Smooth muscle cell of the brain vasculature (primary cell): ENCODE measurements at regions not wholly inside any gene's neighbourhood (a gene's known extent, or its start where the extent isn't known, plus 50 kb on each side); places are given as distances from the start of the nearest gene placed in this dataset.

Source experiments
- DNase-seq: peaks from one replicate; pipeline ENCODE4 v3.0.0-alpha.2; 2012; ENCODE audit warnings: low read depth, low spot score

DNA sequence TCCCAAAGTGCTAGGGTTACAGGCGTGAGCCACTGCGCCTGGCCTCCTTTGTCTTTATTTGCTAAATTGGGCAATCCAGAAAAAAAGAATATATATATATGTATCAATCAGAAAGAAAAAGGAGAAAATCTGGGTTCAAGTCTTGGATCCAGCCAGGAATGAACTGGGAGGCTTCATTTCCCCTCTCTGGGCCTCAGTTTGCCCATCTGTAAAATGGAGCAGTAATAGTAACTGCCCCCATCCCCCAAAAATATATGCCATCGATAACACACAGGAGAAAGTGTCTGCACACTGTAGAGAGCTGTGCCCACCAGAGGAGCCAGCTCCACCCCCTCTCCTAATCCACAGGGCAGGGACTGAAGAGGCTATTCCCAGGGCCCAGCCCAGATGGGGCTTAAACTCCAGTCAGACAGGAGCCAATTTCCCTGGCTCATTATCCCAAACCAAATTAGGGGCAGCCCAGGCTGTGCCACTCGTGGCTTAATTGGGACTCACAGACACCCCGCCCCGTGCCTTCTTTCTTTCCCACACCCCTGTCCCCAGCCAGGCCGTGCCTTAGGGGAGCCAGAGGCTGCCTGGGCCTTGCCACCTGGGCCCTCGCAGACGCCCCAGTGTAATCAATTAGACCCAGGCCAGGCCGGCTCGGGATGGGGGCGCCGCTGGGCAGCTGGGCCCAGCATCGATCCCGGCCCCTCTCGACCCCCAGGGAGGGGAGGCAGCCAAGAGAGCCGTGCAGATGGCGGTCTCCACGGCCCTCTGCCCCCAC is 171.5 kb downstream of the MN1 start:
- no peak for DNase-seq

DNA sequence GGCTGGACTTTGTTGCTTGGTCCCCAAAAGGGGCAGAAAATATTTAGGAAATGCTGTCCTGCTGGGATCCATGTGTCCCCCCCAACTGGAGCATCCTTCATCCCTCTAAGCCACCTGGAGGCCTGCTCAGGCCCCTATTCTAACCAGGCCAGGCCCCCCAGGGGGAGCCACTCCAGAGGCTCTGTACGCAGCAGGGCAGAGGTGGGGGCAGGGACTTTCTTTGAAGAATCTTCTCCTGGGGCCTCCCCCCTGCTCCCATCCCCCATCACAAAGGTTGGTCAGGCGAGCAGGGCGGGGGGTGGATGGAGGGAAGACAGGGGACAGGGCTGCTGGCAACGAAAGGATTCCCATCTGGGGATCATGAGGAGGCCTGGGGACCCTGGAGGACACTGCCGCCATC is 170.8 kb downstream of the MN1 start:
- DNase-seq: no peak

DNA sequence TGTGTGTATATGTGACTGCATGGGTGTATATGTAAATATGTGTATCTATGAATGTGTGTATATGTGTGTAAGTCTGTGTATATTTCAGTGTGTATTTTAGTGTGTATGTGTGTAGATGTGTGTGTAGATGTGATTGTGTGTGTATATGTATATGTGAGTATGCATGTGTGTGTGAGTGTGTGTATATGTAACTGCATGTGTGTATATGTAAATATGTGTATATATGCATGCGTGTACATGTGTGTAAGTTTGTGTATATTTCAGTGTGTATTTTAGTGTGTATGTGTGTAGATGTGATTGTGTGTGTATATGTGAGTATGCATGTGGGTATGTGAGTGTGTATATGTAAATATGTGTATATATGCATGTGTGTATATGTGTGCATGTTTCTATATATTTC is 169.9 kb downstream of the MN1 start:
- no peak for DNase-seq

DNA sequence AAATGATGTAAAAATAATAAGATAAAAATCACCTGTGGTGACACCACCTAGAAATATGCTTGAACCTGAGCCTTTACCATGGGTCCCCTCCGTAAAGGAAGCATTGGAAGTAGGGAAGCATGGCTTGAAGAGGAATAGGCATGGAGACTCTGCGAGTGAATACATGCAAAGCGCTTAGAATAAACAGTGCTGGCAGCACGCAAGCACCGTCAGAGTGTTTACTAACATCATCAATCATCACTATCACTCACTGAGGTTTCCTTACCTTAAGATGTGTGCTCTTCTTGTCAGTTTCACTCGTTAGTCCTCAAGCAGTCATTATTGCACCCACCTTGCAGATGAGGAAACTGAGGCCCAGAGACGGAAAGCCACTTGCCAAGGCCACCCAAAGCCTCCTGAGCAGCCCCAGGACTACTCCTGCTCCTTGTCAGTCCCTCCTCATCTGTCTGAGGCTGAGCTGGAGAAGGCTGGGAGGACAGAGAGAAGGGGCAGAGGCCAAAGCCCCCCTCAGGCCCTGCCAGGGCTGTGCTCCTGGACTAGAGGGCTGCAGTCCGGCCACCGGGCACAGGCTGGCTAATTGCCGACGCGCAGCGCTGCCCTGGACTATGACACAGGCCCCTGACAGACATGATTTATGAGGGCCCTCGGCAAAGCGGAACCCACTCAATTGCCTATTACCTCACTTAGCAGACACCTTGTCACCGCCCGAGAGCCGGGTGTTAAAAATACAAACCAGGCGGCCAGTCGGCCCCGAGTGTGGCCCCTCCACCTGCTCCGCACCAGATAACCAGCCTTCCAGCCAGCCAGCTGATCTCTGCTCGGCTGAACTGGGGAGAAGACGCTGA is 168.9 kb downstream of the MN1 start:
- DNase-seq: no peak

DNA sequence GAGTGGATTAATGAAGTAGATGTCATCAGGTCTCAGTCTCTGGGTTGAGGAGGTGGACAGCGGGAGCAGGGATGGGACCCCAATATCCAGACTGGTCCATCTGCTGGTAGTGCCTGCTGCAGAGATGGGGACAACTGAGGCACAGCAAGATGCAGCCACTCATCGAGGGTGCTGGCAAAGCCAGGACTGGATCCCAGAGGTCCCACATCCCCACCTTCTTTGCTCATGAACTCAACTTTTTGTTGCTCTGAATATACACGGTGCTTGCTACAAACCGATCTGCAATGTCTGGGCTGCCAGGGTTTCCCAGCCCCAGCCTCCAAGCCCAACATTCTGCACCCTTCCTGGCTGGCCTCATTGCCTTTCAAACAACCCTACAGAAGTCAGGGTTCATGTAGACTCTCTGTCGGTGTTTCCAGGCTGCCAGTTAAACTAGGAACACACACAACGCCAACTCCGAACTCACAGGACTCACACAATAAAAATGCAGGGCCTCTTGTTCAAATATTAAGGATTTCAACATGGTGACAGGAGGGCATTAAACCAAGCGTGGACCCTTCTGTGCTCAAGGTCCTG is 168.2 kb downstream of the MN1 start:
- no peak for DNase-seq

DNA sequence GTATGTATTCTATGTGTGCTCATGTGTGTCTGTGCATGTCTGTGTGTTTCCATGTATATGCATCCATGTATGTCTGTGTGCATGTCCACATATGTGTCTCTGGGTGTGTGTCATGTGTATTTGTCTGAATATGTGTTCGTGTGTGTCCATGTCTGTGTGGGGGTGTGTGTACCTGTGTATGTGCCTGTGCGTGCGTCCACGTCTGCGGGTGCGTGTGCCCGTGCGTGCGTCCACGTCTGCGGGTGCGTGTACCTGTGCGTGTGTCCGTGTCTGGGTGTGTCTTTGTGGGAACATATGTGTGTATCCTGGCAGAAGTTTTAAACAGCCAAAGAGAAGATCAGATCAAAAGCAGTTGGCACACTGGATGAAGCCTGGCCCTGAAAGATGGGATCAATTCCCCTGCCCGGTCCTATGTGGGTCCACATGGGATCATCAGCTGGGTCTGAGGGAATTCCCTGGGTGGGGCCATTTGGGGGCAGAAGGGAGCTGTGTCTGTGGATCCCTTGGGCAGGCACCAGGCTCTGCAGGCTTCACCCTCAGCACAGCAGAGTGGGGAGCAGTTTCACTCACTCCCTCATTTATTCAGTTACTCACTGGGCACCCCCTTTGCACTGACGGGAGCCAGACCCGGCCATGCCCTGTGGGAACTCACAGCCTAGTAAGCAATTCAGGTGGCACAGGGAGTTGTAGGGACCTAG is 167.4 kb downstream of the MN1 start:
- no peak for DNase-seq

DNA sequence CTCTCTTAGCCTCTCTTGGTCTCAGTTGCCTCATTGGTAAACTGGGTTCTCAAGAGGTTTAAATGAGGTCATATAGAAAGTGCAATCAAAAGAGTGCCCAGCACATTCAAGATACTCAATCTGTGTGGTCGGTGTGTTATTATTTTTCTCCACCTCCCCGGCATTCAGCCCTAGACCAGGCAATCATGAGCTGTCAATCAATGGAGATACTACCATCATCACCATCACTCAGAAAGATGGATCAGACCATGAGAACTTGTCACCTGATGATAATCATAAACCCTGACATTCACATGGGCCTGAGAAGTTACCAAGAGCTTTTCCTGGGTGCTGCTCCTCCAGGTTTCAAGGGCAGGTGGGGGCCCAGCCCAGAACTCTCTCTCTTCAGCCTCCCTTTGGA is 166.1 kb downstream of the MN1 start:
- no peak for DNase-seq

DNA sequence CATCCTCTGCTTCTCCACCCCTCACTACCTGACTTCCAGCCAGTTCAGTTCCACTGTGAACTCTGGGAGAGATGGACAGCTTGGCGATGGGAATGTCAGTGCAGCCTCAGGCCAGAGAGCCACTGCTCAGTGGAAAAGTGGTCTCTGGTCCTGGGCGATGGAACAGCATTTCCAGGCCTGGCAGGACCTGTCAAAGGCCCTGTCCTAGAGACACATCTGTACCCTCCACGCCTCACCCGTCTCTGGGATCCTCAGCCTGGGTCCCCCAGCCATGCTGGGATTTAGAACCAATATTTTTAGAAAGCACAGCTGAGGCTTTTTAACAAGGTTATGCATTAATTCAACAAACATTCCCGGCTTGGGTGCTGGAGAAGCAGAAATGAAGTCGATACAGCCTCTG is 165.7 kb downstream of the MN1 start:
- no peak for DNase-seq

DNA sequence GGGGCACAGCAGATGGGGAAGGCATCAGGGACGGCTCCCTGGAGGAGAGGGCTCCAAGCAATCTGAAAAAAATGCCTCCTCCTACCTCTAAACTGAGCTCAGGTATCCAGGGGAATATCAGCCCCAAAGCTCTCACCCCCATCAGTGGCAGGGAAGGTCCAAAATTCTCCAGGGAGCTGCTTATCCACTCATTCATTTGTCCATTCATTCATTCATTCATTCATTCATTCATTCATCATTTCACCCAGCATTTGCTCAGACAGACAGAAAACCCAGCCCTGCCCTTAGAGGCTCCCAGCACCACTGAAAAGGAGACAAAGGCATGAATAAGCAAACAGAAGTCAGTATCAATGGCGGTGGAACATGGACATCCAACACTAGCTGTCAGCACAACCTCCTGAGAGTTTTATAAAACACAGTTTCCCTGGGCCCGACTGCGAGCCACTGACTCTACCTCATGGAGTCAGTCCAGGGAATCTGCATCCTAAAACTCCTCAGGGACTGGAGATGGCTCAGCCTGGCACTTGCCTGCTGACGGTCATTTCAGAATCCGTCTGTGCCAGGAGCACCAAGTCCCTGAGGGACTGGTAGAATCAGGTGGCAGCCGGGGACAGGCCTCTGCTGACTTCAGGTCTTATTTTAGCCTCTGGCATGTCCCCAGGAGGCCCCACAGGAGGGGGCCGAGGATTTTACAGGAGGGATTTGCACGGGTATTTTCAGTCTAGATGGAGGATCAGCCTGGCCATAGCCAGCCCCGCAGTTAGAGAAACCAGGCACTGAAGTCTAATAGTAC is 164.6 kb downstream of the MN1 start:
- DNase-seq: no peak

DNA sequence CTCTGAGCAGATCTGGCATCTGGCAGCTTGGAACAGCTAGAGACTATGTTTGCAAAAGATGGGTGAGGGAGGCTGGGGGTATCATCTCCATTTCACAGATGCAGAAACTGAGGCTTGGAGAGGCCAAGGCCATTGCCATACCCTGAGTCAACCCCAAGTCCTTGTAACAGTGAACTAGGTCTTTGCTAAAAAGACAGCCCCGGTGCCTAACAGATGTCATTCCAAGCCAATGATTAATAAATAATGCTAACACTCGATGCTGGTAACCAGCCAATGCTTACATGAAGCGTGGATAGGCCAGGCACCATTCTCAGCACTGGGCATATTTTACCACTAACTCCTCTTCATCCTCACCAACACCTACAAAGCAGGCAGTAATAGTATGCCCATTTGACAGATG is 164.0 kb downstream of the MN1 start:
- no peak for DNase-seq

DNA sequence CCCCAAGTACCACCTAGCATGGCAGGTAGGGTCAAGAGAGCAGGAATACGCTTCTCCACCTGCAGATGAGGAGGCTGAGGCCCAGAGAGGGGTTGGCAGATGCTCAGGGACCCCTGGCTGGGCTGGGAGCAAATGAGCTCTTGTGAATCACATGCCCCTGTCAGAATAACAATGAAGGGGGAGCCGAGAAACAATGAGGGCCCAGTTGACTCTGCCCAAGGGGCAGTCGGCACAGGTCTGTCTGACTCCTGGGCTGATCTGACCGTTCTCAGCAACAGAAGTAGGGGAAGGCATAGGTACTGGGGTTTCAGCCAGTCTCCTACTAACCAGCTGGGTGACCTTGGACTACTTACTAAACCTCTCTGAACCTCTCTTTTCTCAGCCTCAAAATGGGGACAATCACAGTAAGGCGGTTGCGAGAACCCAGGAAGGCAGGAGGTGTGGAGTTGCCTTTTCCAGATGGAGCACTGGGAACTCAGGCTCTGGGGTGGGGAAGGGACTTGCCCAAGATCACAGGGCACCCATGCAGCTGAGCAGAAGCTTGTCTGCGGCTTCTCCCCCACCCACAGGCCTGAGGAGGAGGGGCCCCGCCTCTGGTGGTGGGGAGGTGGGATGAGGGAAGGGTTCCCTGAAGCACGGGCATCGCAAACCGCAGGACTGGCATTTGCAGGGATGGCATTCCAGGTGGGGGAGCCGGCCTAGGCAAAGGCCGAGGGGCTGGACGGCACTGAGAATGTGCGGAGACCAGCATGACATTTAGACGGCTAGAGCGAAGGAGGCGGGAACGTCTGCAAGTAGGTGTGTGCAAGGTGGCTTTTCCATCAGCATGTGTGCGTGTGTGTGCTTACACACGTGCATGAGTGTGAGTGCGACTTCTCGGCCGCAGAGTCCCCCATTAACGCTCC is 163.0 kb downstream of the MN1 start:
- DNase-seq: no peak

DNA sequence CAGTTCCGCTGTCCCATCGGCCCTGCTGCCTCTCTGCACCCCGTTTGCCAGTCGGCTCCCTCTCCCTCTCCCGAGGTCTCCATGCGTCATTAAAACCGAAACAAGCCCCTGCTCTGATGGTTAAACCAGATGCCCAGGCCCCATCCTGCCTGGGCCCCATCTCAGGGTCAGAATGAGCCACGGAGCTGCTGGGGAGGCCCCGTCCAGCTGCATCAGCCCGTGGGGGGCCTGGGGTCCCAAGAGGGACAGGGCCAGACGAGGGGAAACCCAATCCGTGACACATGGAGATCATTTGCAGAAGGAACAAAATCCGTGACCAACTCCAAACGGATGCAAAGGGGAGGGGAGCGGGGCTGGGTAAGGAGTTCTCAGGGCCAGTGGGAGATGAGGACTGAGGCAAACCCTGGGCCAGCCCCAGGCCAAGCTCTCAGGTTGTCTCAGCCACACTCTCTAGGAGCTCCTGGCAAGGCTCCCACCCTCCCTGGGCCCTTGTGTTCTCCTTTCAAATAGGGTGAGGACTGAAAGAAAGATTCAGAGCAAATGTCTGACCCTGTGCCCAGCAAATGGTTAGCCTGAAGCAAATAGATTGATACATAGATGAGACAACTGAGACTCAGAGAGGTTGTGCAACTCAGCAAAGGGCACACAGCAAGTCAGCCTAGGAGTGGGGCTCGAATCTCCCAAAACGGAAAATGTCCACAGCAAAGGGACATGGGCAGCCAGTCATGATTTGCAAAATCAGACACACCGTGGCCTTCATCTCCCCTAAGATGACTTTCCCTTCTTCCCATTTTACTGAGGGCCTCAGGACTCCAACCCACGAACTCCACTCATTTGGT is 162.1 kb downstream of the MN1 start:
- peak; percentile 45 for DNase-seq

DNA sequence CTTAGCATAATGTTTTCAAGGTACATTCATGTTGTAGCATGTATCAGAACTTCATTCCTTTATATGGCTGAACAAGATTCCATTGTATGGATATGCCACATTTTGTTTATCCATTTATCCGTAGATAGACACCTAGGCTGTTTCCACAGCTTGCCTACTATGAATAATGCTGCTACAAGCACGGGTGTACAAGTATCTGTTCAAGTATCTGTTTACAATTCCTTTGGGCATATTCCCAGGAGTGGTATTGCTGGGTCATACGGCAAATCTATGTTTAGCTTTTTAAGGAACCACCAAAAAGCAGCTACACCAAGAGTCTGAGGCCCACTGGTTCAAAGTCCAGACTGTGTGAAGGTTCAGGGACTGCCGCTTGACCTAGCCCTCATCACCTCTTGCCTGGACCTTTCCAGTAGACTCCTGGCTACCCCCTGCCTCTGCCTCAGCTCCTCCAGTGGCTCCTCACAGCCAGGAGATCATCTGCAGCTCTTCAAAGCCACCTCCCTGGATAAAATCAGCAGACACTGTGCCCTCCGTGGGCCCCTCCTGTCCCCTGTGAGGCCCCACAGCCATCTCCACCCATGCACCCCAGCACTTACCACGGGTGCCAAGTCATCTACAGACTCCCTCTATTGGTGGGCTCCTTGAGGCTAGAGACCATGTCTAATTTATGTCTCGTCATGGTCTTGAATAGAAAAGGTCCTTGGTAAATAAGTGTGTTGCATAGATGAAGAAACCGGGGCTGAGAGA is 160.3 kb downstream of the MN1 start:
- DNase-seq: no peak

DNA sequence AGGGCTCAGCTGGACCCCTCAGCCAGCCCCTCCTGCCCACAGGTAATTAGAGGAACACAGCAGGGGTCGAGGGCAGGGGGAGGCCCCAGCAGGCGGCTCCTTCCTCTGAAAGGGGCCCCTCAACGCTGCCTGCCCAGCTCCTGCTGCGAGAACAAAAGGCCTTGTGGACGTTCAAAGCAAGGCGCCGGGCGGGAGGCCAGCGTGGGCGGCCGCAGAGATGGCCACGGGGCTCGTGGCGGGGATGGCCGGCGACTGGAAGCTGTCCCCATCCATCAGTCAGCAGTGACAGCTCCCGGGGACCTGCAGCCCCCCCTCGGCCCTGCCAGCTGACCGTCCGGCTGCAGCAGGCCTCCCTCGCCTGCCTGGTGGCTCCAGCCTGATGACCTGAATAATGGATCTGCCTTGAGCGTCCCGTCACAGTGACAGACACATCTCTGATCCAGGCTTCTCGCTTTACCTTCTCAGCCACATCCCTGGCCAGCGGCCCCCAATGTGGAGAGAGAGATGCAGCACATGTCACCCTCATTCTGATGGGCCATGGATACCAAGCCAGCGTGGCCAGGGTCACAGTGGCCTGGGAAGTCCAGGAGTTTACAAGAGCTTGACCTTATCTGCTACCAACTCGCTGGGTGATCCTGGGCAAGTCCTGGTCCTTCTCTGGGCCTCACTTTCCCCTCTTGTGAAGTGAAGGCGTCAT is 159.3 kb downstream of the MN1 start:
- no peak for DNase-seq

DNA sequence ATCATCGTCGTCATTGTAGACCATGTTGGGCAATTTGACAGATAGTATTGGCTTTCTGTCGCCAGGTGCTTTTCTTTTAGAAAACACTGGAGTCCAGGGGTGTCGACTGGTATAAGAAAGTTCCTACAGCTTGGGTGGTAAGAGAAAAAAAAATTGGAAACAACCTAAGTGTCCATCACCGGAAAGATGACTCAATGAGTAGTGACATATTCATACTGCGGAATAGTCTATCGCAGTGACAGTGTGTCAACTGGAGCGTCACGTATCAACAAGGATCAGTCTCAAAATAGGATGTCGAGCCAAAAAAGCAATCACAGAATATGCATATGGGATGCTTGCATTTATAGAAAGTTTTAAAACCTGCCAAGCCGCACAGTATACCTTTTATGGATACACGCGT is 157.6 kb downstream of the MN1 start:
- no peak for DNase-seq

DNA sequence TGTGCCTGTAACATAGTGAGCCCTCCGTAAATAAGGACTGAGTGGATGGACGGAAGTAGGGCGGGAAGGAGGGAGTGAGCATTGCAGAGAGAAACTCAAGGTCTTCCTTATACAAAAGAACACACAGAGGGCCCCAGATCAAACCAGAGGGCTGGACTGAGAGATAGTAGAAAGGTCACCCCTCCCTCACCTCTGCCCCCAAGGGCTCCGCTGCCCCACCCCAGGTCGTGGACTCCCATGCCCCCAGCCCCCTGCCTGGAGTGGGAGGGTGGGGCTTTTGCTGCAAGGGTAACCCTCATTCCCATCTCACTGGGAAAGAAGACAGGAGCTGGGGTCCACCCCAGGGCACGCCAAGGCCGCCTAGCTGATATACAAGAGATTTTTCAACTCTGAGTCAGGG is 157.0 kb downstream of the MN1 start:
- DNase-seq: no peak

DNA sequence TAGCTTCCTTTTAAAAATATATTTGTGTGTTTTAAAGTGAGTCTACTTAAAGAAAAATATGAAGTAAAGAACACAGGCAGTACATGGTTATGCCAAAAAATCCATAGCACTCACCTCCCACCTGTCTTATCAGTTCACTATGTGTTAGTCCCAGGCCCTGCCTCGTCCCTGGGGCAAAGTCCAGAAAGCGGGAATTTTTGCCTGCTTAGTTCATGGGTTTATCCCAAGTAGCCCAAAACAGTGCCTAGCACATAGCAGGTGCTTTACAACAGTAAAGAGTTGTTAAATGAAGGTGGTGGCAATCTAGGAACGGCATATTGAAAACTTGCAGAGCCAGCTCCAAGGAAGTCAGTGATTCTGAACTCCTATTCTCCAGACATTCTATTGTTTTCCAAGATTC is 154.0 kb downstream of the MN1 start:
- no peak for DNase-seq

DNA sequence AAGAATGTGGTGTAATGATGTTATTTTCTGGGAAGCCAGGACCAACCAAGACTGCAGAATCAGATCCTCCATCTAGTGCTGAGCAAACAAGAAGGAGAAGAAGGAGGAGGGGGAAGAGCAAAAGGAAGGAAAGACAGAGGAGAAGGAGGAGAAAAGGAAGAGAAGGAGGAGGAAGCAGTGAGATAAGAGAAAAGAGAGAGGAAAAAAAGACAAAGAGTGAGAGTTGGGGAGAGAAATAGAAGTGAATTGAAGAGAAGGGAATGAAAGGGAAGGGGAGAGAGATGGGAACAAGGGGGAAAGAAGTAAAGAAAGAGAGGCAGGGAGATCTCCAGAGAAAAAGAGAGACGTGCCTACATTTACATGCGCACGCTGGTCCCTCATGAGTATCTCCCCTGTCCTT is 153.5 kb downstream of the MN1 start:
- DNase-seq: no peak
